RWPE2 (cell line): ENCODE measurements at regions not wholly inside any gene's neighbourhood (a gene's known extent, or its start where the extent isn't known, plus 50 kb on each side); places are given as distances from the start of the nearest gene placed in this dataset.

Source experiments
- ATAC-seq: fragments of 200-7000 bp; cut with Tn5 transposase; 3 replicates; pipeline ENCODE4 v1.9.1; 2021; ENCODE audit warnings: low read depth
- DNase-seq: peaks from one replicate; pipeline ENCODE4 v3.0.0-alpha.2; 2020; ENCODE audit warnings: low spot score
- H3K27ac ChIP-seq: fragments of 450-650 bp; 2 replicates; pipeline ENCODE4 v1.5.1; 2017; ENCODE audit warnings: mild to moderate bottlenecking; ENCODE audit not compliant: poor library complexity, severe bottlenecking
- H3K27me3 ChIP-seq: fragments of 250-450 bp; sonication (Bioruptor Pico); 2 replicates; pipeline ENCODE4 v1.5.1; 2021; ENCODE audit warnings: mild to moderate bottlenecking, moderate library complexity; ENCODE audit not compliant: insufficient read depth, poor library complexity, severe bottlenecking
- H3K36me3 ChIP-seq: fragments of 250-450 bp; sonication (Bioruptor Pico); 2 replicates; pipeline ENCODE4 v1.5.1; 2020; ENCODE audit warnings: low read depth, mild to moderate bottlenecking, moderate library complexity
- H3K4me1 ChIP-seq: fragments of 250-450 bp; sonication (Bioruptor Pico); 2 replicates; pipeline ENCODE4 v1.5.1; 2021; ENCODE audit warnings: mild to moderate bottlenecking, moderate library complexity; ENCODE audit not compliant: insufficient read depth, poor library complexity, severe bottlenecking
- H3K4me3 ChIP-seq: fragments of 250-450 bp; sonication (Bioruptor Pico); 2 replicates; pipeline ENCODE4 v1.5.1; 2021; ENCODE audit warnings: mild to moderate bottlenecking, moderate library complexity; ENCODE audit not compliant: severe bottlenecking
- H3K9me3 ChIP-seq: fragments of 250-450 bp; sonication (Bioruptor Pico); 2 replicates; pipeline ENCODE4 v1.5.1; 2021; ENCODE audit warnings: mild to moderate bottlenecking, moderate library complexity; ENCODE audit not compliant: severe bottlenecking
- TF ChIP-seq, protein P1 (sequence below): fragments of 450-650 bp; IDR thresholded peaks from one replicate; pipeline ENCODE4 v1.5.1; 2017; ENCODE audit warnings: mild to moderate bottlenecking, moderate library complexity; ENCODE audit not compliant: poor library complexity, severe bottlenecking

DNA sequence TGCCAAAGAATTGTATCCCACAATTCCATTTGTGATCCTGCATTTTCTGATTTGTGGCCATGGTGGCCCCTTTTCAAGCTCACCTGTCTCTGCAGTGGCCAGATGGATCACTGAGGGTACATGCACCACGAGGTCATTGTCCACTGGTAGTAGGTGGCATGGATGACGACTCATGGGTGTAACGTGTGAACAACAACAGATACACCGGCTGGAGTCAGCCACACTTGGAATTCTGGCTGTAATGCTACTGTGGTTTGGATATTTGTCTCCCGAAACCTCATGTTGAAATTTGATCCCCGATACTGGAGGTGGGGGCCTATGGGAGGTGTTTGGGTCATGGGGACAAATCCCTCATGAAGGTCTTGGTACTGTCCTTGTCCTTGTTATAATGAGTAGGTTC is 102.2 kb upstream of the TAF1B start:
- TF ChIP-seq, protein P1, sequence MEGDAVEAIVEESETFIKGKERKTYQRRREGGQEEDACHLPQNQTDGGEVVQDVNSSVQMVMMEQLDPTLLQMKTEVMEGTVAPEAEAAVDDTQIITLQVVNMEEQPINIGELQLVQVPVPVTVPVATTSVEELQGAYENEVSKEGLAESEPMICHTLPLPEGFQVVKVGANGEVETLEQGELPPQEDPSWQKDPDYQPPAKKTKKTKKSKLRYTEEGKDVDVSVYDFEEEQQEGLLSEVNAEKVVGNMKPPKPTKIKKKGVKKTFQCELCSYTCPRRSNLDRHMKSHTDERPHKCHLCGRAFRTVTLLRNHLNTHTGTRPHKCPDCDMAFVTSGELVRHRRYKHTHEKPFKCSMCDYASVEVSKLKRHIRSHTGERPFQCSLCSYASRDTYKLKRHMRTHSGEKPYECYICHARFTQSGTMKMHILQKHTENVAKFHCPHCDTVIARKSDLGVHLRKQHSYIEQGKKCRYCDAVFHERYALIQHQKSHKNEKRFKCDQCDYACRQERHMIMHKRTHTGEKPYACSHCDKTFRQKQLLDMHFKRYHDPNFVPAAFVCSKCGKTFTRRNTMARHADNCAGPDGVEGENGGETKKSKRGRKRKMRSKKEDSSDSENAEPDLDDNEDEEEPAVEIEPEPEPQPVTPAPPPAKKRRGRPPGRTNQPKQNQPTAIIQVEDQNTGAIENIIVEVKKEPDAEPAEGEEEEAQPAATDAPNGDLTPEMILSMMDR, result no peak
- no peak for DNase-seq
- Histone ChIP-seq H3K36me3 (no peaks in the 10 kb centered on the region), H3K4me1 (no peaks in the 10 kb centered on the region), H3K9me3 (no peaks in the 10 kb centered on the region), H3K27me3 (no peaks in the 10 kb centered on the region), H3K4me3 (no peak overlapping the region), H3K27ac (no peak overlapping the region)
- no peak for ATAC-seq

DNA sequence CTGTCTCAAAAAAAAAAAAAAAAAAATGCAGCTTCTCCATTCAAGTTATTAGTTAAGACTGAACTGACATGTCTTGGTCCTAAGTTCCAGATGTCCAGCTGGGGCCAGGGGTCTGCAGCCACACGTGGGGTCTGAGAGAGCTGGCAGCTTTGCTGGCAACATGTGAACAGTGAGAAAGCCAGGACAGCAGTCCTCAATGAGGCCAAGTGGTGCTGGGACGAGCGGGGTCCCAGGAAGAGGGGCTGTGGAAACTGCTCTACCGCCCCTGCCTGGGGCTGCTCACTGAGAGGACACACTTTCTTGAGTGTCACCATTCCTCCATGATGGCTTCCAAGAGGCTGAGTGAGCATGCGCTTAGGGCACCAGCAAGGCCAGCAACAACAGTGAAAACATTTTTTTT is 100.7 kb upstream of the TAF1B start:
- ATAC-seq, result no peak
- Histone ChIP-seq H3K27ac (no peak overlapping the region), H3K4me3 (no peak overlapping the region), H3K27me3 (no peaks in the 10 kb centered on the region), H3K4me1 (no peaks in the 10 kb centered on the region), H3K36me3 (no peaks in the 10 kb centered on the region), H3K9me3 (no peaks in the 10 kb centered on the region)
- TF ChIP-seq, protein P1, result no peak
- no peak for DNase-seq

DNA sequence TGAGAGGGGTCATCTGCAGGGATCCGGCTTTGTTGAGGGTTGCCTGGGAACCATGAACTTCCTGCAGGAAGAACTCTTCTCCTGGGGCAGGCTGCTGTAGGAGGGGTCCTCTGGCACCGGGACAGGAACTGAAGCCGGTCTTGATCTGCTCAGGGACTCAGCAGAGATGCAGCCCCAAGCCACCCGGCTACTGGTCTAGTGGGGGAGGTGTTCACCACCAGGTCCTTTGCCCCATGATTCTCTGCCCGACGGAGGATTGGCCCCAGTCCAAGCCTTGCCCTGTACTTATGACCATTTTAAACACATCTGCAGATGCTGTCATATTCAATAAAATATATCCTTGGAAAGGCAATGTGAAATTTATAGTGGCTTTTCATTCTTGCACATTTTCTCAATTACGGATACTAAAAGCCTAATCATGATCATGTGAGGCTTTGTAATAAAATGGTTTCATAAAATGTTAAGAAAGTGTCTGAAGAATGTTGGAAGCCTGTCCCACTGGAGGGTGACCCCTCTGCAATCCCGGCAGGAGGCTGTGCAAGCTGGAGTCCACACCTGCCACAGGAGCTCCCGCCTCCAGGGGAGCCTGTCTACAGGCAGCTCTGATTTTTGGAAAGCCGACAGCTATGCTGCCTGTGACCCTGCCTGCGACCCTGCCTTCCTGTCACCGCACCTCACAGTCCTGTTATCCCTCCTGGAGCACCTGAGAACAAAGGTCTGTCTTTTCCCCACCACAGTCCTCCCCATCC is 98.8 kb upstream of the TAF1B start:
- H3K4me3 ChIP-seq, result no peak overlapping the region
- ATAC-seq (no peak), DNase-seq (no peak)
- no peaks in the 10 kb centered on the region for H3K9me3 ChIP-seq
- no peaks in the 10 kb centered on the region for H3K36me3 ChIP-seq
- H3K27me3 ChIP-seq, result no peaks in the 10 kb centered on the region
- no peak overlapping the region for H3K27ac ChIP-seq
- no peaks in the 10 kb centered on the region for H3K4me1 ChIP-seq
- TF ChIP-seq, protein P1, result no peak

DNA sequence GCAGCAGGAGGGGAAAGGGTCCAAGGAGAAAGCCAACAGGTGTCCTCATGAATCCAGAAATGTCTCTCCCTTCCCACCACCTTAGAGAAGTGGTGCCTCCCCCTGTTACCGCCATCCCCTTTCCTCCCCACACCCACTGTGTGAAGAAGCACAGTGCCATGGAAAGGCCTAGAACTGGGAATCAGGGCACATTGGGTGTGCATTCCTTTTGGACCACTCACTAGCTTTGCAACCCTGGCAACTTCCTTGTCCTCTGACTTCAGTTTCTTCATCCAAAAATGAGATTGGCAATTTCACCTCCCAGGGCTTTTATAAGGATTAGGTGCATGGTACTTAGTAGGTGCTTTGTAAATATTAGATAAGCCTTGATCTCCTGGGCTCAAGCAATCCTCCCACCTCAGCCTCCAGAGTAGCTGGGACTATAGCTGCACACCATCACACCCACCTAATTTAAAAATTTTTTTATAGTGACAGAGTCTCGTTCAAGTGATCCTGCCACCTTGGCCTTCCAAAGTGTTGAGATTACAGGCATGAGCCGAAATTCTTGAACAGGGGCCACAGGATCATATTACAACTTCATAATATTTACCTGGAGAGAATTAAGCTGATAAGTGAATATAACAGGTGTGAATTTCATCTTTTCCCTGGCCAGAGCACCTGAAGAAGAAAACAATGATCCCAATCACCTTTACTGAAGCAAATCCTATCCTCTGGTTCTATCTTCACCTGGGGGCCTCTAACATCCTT is 97.9 kb upstream of the TAF1B start:
- TF ChIP-seq, protein P1, result no peak
- ATAC-seq, result 0 out of 3 replicates have a peak, but pooled peaks have one; percentile 35

DNA sequence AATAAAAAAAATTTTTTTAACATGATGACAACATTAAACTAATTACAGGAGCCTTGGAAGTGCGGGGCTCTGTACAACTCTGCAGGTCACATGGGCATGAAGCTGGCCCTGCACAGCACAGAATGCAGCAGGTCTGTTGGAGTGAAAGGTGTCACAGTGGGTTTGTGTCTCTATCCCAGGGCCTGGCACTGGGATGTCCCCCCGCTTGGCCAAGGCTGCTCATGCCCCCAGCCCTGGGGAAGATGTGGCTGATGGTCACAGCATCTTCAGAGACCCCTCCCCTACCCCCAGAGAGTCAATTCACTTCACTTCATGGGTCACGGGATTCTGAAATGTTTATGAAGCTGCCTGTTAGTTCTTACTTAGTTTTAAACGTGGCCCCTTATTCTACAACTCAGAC is 95.9 kb upstream of the TAF1B start:
- no peaks in the 10 kb centered on the region for H3K36me3 ChIP-seq
- H3K4me1 ChIP-seq, result peaks cover 4% of the 10 kb centered on the region
- no peak overlapping the region for H3K4me3 ChIP-seq
- DNase-seq (no peak), ATAC-seq (no peak)
- TF ChIP-seq, protein P1, result no peak
- no peaks in the 10 kb centered on the region for H3K9me3 ChIP-seq
- no peak overlapping the region for H3K27ac ChIP-seq
- H3K27me3 ChIP-seq, result no peaks in the 10 kb centered on the region

More for the DNA sequence above, 97.9 kb upstream of the TAF1B start:
- no peaks in the 10 kb centered on the region for H3K27me3 ChIP-seq
- no peaks in the 10 kb centered on the region for H3K4me1 ChIP-seq
- H3K9me3 ChIP-seq, result no peaks in the 10 kb centered on the region
- no peak for DNase-seq
- no peak overlapping the region for H3K27ac ChIP-seq
- H3K36me3 ChIP-seq, result no peaks in the 10 kb centered on the region
- no peak overlapping the region for H3K4me3 ChIP-seq
